ENCODE measurements at regions not wholly inside any gene's neighbourhood (a gene's known extent, or its start where the extent isn't known, plus 50 kb on each side); places are given as distances from the start of the nearest gene placed in this dataset.

GRCh38 chr13:97875218-97875617, 78.3 kb upstream of the IPO5 start:
- SMC1A ChIA-PET (ENCODE audit: uncharacterized antibody, unreplicated experiment), result interaction anchor here (1.9 kb wide), 1 partner anchor 19 kb away, joined by 5 read pairs; no protein-coding TSS in a partner anchor
- WGBS (ENCODE audit: insufficient coverage, insufficient replicate concordance, low lambda C conversion rate, missing lambda C conversion rate), result 29% methylated on average over 9 of the region's 9 CpGs
- H3K27ac ChIP-seq (ENCODE audit: control insufficient read depth, insufficient read depth), result no peak overlapping the region
- H3K9ac ChIP-seq (ENCODE audit: control insufficient read depth, insufficient read depth, low read length), result no peak overlapping the region
- intact Hi-C loops (cut with micrococcal nuclease; ENCODE audit: unreplicated experiment), result no loop called here
- CTCF ChIA-PET, result no interaction called here
- POLR2A ChIA-PET, result no interaction called here
- in situ Hi-C loops (cut with MboI), result no loop called here
- RAD21 ChIA-PET (ENCODE audit: unreplicated experiment), result interaction anchor here (1.5 kb wide), 1 partner anchor 19 kb away, joined by 3 read pairs; no protein-coding TSS in a partner anchor
- H2AFZ ChIP-seq (ENCODE audit: control insufficient read depth, low read depth, low read length), result no peak overlapping the region
- no peak for DNase-seq (ENCODE audit: low read depth, low spot score)
- no peaks in the 10 kb centered on the region for H3K79me2 ChIP-seq (ENCODE audit: control insufficient read depth, insufficient read depth, low read length)
- no peak for ATAC-seq
- no peak overlapping the region for H3K4me3 ChIP-seq
- BruUV-seq (replicated peaks), result no TSS peak
- H3K9me3 ChIP-seq (replicated peaks; ENCODE audit: control insufficient read depth, insufficient read depth, low read length), result no peaks in the 10 kb centered on the region
- no peaks in the 10 kb centered on the region for H3K36me3 ChIP-seq (ENCODE audit: control insufficient read depth in 2 of 2, insufficient read depth in 2 of 2, low read length in 1 of 2)
- peaks cover 0 to 1% of the 10 kb centered on the region in 2 experiments; a peak in 2 of 4 replicates for H3K27me3 ChIP-seq (replicated peaks in 1 of 2; ENCODE audit: control insufficient read depth in 2 of 2, insufficient read depth in 2 of 2, low read length in 1 of 2)
- H3K4me1 ChIP-seq (ENCODE audit: control insufficient read depth, insufficient read depth, low read length), result no peaks in the 10 kb centered on the region
- no peak for FAIRE-seq
- no peak overlapping the region for H3K4me2 ChIP-seq (ENCODE audit: control insufficient read depth, insufficient read depth)
- no peak for TF ChIP-seq SP1 (IDR thresholded peaks at IDR 0.05; ENCODE audit: low read depth, low read length)
- TF ChIP-seq CHD1 (IDR thresholded peaks at IDR 0.05; ENCODE audit: low read depth, low read length), result no peak
- TF ChIP-seq ZBED1 (IDR thresholded peaks at IDR 0.05; ENCODE audit: borderline replicate concordance), result no peak
- no peak for TF ChIP-seq ZBTB4 (CRISPR knock-in tag; IDR thresholded peaks at IDR 0.05)
- TF ChIP-seq ZZZ3 (IDR thresholded peaks at IDR 0.05; ENCODE audit: control insufficient read depth, insufficient read length, low read depth), result no peak
- no peak for TF ChIP-seq JUND (IDR thresholded peaks at IDR 0.05; ENCODE audit: low read depth, low read length)
- no peak for TF ChIP-seq EED (IDR thresholded peaks at IDR 0.05; ENCODE audit: low read depth)
- TF ChIP-seq PRDM15 (CRISPR knock-in tag; IDR thresholded peaks at IDR 0.05), result no peak
- no peak for TF ChIP-seq SUZ12 (IDR thresholded peaks at IDR 0.05; ENCODE audit: unreplicated experiment)
- TF ChIP-seq ZNF384 (IDR thresholded peaks at IDR 0.05; ENCODE audit: borderline replicate concordance, low read depth, low read length), result no peak
- no peak for TF ChIP-seq E4F1 (IDR thresholded peaks at IDR 0.05; ENCODE audit: borderline replicate concordance, partially characterized antibody)
- TF ChIP-seq TCF7 (IDR thresholded peaks at IDR 0.05; ENCODE audit: borderline replicate concordance), result no peak
- TF ChIP-seq HDAC2 (IDR thresholded peaks at IDR 0.05), result no peak
- TF ChIP-seq CHD2 (IDR thresholded peaks at IDR 0.05; ENCODE audit: borderline replicate concordance, low read depth, low read length), result no peak
- TF ChIP-seq BCL11A (IDR thresholded peaks at IDR 0.05; ENCODE audit: low read depth, low read length), result no peak
- no peak for TF ChIP-seq MTA2 (IDR thresholded peaks at IDR 0.05; ENCODE audit: low read depth)
- no peak for TF ChIP-seq KAT2A (conservative IDR thresholded peaks at IDR 0.05; ENCODE audit: control insufficient read depth, low read depth, low read length)
- TF ChIP-seq NFIC (IDR thresholded peaks at IDR 0.05; ENCODE audit: low read depth, low read length), result no peak
- H4K20me1 ChIP-seq (ENCODE audit: control insufficient read depth, insufficient read depth), result no peaks in the 10 kb centered on the region

Measured in GM12878 (cell line).